Activated CD8-positive, alpha-beta T cell treated with anti-CD3 and anti-CD28 coated beads for 36 hours (primary cell): ENCODE measurements at regions not wholly inside any gene's neighbourhood (a gene's known extent, or its start where the extent isn't known, plus 50 kb on each side); places are given as distances from the start of the nearest gene placed in this dataset.

ENCODE experiments used
- ATAC-seq: fragments of 200-7000 bp; cut with Tn5 transposase; one replicate; pipeline ENCODE4 v1.10.0; 2021; ENCODE audit warnings: mild to moderate bottlenecking, moderate library complexity
- CTCF ChIA-PET: fragments of 350-600 bp; sonication (Branson Sonifier 250); formaldehyde crosslinking; loops from one replicate; lab custom pipeline; 2021; ENCODE audit warnings: antibody characterized with exemption; lab: Charles Lee
- POLR2A ChIA-PET: fragments of 350-600 bp; sonication (Branson Sonifier 250); formaldehyde crosslinking; loops from one replicate; lab custom pipeline; 2021; ENCODE audit warnings: antibody characterized with exemption; lab: Charles Lee
- DNase-seq: peaks from one replicate; pipeline ENCODE4 v3.0.0-alpha.2; 2020
- H3K27ac Mint-ChIP-seq: one replicate; pipeline ENCODE4 v1.8.0; 2021; ENCODE audit warnings: mild to moderate bottlenecking, mixed read lengths
- H3K27me3 Mint-ChIP-seq: one replicate; pipeline ENCODE4 v1.8.0; 2021; ENCODE audit warnings: mixed read lengths
- H3K36me3 Mint-ChIP-seq: one replicate; pipeline ENCODE4 v1.8.0; 2021; ENCODE audit warnings: low read depth, mixed read lengths
- H3K4me1 Mint-ChIP-seq: one replicate; pipeline ENCODE4 v1.8.0; 2021; ENCODE audit warnings: low read depth, mixed read lengths
- H3K4me3 Mint-ChIP-seq: one replicate; pipeline ENCODE4 v1.8.0; 2021; ENCODE audit warnings: mild to moderate bottlenecking, moderate library complexity, mixed read lengths
- H3K9me3 Mint-ChIP-seq: one replicate; pipeline ENCODE4 v1.8.0; 2021; ENCODE audit warnings: mixed read lengths
- intact Hi-C: fragments of 100-400 bp; cut with micrococcal nuclease; formaldehyde crosslinking; loops from one replicate; pipeline ENCODE4 v1.10.0; 2022
- TF ChIP-seq, protein P1 (sequence below): fragments of 200-600 bp; IDR thresholded peaks from one replicate; pipeline ENCODE4 v1.8.0; 2022; ENCODE audit warnings: antibody characterized with exemption, mild to moderate bottlenecking

DNA sequence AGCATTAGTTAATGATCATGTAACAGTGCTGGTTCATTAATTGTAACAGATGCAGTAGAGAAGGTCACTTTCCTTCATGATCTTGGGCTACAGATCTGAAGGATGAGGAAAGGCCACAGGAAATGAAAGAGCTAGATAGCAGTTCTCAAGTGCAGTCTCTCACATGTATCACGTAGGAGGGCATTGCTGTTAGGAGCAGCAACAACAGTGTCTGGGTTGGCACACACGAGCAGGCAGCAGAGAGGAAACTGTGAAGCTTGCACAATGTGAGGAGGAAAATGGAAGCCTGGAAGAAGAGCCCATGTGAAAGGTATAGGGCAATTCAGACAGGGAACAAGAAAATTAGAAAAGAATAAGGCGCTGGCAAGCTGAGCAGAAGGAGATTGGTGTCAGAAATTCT is 1741.5 kb downstream of the PCDH9 start:
- no peak overlapping the region for H3K27ac Mint-ChIP-seq
- H3K4me1 Mint-ChIP-seq = no peaks in the 10 kb centered on the region
- ChIA-PET CTCF (interaction anchor here (0.6 kb wide), 1 partner anchor 571 kb away, joined by 3 read pairs; no protein-coding TSS in a partner anchor), POLR2A (no interaction called here)
- no peaks in the 10 kb centered on the region for H3K27me3 Mint-ChIP-seq
- ATAC-seq (no peak), DNase-seq (no peak)
- H3K4me3 Mint-ChIP-seq = no peak overlapping the region
- H3K9me3 Mint-ChIP-seq = peaks cover 17% of the 10 kb centered on the region
- no peaks in the 10 kb centered on the region for H3K36me3 Mint-ChIP-seq
- intact Hi-C loops = no loop called here
- TF ChIP-seq, protein P1, sequence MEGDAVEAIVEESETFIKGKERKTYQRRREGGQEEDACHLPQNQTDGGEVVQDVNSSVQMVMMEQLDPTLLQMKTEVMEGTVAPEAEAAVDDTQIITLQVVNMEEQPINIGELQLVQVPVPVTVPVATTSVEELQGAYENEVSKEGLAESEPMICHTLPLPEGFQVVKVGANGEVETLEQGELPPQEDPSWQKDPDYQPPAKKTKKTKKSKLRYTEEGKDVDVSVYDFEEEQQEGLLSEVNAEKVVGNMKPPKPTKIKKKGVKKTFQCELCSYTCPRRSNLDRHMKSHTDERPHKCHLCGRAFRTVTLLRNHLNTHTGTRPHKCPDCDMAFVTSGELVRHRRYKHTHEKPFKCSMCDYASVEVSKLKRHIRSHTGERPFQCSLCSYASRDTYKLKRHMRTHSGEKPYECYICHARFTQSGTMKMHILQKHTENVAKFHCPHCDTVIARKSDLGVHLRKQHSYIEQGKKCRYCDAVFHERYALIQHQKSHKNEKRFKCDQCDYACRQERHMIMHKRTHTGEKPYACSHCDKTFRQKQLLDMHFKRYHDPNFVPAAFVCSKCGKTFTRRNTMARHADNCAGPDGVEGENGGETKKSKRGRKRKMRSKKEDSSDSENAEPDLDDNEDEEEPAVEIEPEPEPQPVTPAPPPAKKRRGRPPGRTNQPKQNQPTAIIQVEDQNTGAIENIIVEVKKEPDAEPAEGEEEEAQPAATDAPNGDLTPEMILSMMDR = no peak

DNA sequence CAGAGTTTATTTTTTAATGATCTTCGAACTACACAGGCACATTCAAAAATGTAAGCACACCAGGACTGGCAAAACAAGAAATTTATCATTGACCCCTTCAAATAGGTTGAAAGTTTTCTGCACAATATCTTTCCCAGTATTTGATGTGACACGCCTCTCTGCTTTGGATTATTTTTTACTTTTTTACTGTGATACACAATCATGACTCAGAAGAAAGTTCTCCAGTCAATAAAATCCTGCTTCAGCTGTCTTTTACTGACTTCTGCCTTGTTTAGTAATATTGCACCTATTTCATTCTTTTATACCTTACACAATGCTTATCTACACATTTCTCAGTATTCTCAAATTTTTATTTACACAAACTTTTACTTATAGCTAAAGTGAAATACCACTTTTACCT is 1750.4 kb downstream of the PCDH9 start:
- Mint-ChIP-seq H3K27ac (no peak overlapping the region), H3K36me3 (no peaks in the 10 kb centered on the region), H3K4me1 (no peaks in the 10 kb centered on the region), H3K27me3 (no peaks in the 10 kb centered on the region), H3K4me3 (no peak overlapping the region), H3K9me3 (peaks cover 13% of the 10 kb centered on the region)
- ChIA-PET CTCF (no interaction called here), POLR2A (no interaction called here)
- TF ChIP-seq, protein P1 = no peak
- intact Hi-C loops = no loop called here
- DNase-seq (no peak), ATAC-seq (no peak)

GRCh38 chr13:65473196-65473595 is 1756.9 kb downstream of the PCDH9 start:
- ChIA-PET CTCF (no interaction called here), POLR2A (no interaction called here)
- no peaks in the 10 kb centered on the region for H3K27me3 Mint-ChIP-seq
- H3K9me3 Mint-ChIP-seq = peaks cover 8% of the 10 kb centered on the region
- H3K36me3 Mint-ChIP-seq = no peaks in the 10 kb centered on the region
- no peak overlapping the region for H3K4me3 Mint-ChIP-seq
- TF ChIP-seq, protein P1 = no peak
- ATAC-seq = no peak
- no peak for DNase-seq
- no peaks in the 10 kb centered on the region for H3K4me1 Mint-ChIP-seq
- intact Hi-C loops = no loop called here
- no peak overlapping the region for H3K27ac Mint-ChIP-seq

- POLR2A ChIA-PET = no interaction called here
- Mint-ChIP-seq H3K4me1 (no peaks in the 10 kb centered on the region), H3K27ac (no peak overlapping the region), H3K9me3 (peaks cover 9% of the 10 kb centered on the region), H3K36me3 (no peaks in the 10 kb centered on the region), H3K4me3 (no peak overlapping the region), H3K27me3 (no peaks in the 10 kb centered on the region)
- intact Hi-C loops = no loop called here
- ATAC-seq = no peak
- CTCF ChIA-PET = no interaction called here
- no peak for DNase-seq
- TF ChIP-seq, protein P1 = no peak
Measured at GRCh38 chr13:65472336-65472735, 1757.8 kb downstream of the PCDH9 start.

- no peaks in the 10 kb centered on the region for H3K36me3 Mint-ChIP-seq
- H3K4me1 Mint-ChIP-seq = no peaks in the 10 kb centered on the region
- intact Hi-C loops = no loop called here
- peaks cover 9% of the 10 kb centered on the region for H3K9me3 Mint-ChIP-seq
- no peak overlapping the region for H3K4me3 Mint-ChIP-seq
- no peak for DNase-seq
- POLR2A ChIA-PET = no interaction called here
- no peak for ATAC-seq
- TF ChIP-seq, protein P1 = no peak
- H3K27me3 Mint-ChIP-seq = no peaks in the 10 kb centered on the region
- H3K27ac Mint-ChIP-seq = no peak overlapping the region
- CTCF ChIA-PET = no interaction called here
Measured at GRCh38 chr13:65470781-65471180, 1759.4 kb downstream of the PCDH9 start.
